GM21367 (cell line): ENCODE measurements at regions not wholly inside any gene's neighbourhood (a gene's known extent, or its start where the extent isn't known, plus 50 kb on each side); places are given as distances from the start of the nearest gene placed in this dataset.

Experiments used
- ATAC-seq: cut with Tn5 transposase; IDR thresholded peaks from one replicate; pipeline ENCODE4 v1.9.1; 2021; ENCODE audit not compliant: unreplicated experiment

- ATAC-seq = no peak
Measured at GRCh38 chr15:39287322-39288195, 293.3 kb upstream of the THBS1 start.

- ATAC-seq = no peak
Measured at GRCh38 chr15:39290711-39291435, 290.0 kb upstream of the THBS1 start.

- no peak for ATAC-seq
Measured at GRCh38 chr15:39291690-39292089, 289.2 kb upstream of the THBS1 start.

GRCh38 chr15:39296955-39297354 lies 283.9 kb upstream of the THBS1 start:
- no peak for ATAC-seq

GRCh38 chr15:39298271-39298962 lies 282.5 kb upstream of the THBS1 start:
- no peak for ATAC-seq

GRCh38 chr15:39299486-39300267 lies 281.2 kb upstream of the THBS1 start:
- no peak for ATAC-seq

GRCh38 chr15:39300451-39301153 lies 280.3 kb upstream of the THBS1 start:
- no peak for ATAC-seq

GRCh38 chr15:39301589-39301999 lies 279.3 kb upstream of the THBS1 start:
- ATAC-seq = no peak

GRCh38 chr15:39302936-39303335 lies 277.9 kb upstream of the THBS1 start:
- ATAC-seq = no peak

- ATAC-seq = no peak
Measured at GRCh38 chr15:39304201-39304841, 276.6 kb upstream of the THBS1 start.

GRCh38 chr15:39304931-39305728 lies 275.7 kb upstream of the THBS1 start:
- ATAC-seq = no peak

GRCh38 chr15:39310633-39311032 lies 270.2 kb upstream of the THBS1 start:
- no peak for ATAC-seq

- ATAC-seq = peak; percentile 70
Measured at GRCh38 chr15:39312984-39313383, 267.9 kb upstream of the THBS1 start.

- ATAC-seq = no peak
Measured at GRCh38 chr15:39313467-39313866, 267.4 kb upstream of the THBS1 start.

GRCh38 chr15:39313881-39314280 lies 267.0 kb upstream of the THBS1 start:
- no peak for ATAC-seq

- ATAC-seq = no peak
Measured at GRCh38 chr15:39315206-39315850, 265.6 kb upstream of the THBS1 start.

- ATAC-seq = no peak
Measured at GRCh38 chr15:39317225-39317624, 263.7 kb upstream of the THBS1 start.

GRCh38 chr15:39318231-39318630 lies 262.6 kb upstream of the THBS1 start:
- ATAC-seq = no peak
